IMR-90 (cell line): ENCODE measurements at regions not wholly inside any gene's neighbourhood (a gene's known extent, or its start where the extent isn't known, plus 50 kb on each side); places are given as distances from the start of the nearest gene placed in this dataset.

ENCODE experiments used
- ATAC-seq: fragments of 200-7000 bp; cut with Tn5 transposase; 2 replicates; pipeline ENCODE4 v1.9.1; 2020; ENCODE audit warnings: low read depth, mild to moderate bottlenecking, moderate library complexity
- BruUV-seq: library from RNA; stranded (reverse); fragments of 400-500 nt; replicated peaks from 2 replicates; lab custom pipeline; 2021; lab: Mats Ljungman, UMichigan
- CTCF ChIA-PET: fragments of 300-600 bp; formaldehyde crosslinking; extraction: SDS; loops from one replicate; lab custom pipeline; 2021; ENCODE audit warnings: antibody characterized with exemption; lab: Yijun Ruan, JAX
- POLR2A ChIA-PET: fragments of 300-600 bp; sonication (Branson Sonifier 250); formaldehyde crosslinking; loops from one replicate; lab custom pipeline; 2022; ENCODE audit warnings: antibody characterized with exemption; ENCODE audit not compliant: unreplicated experiment; lab: Charles Lee
- DNase-seq: peaks from one replicate; pipeline ENCODE4 v3.0.0; 2013
- H2AFZ ChIP-seq: replicated peaks from 2 replicates; pipeline ENCODE3; 2013; ENCODE audit warnings: low read length, mild to moderate bottlenecking; ENCODE audit not compliant: poor library complexity
- H2AK5ac ChIP-seq: 2 replicates; pipeline ENCODE4 v1.6.1; 2013; ENCODE audit warnings: low read depth, low read length, inconsistent platforms
- H2AK9ac ChIP-seq: replicated peaks from 2 replicates; pipeline ENCODE3; 2013; ENCODE audit warnings: mild to moderate bottlenecking, low read depth, low read length, moderate library complexity; ENCODE audit not compliant: poor library complexity
- H2BK120ac ChIP-seq: 2 replicates; pipeline ENCODE4 v1.6.1; 2013; ENCODE audit warnings: low read depth, low read length, inconsistent platforms
- H2BK15ac ChIP-seq: 3 replicates; pipeline ENCODE4 v1.6.1; 2013; ENCODE audit warnings: low read depth, low read length, inconsistent platforms
- H2BK20ac ChIP-seq: 2 replicates; pipeline ENCODE4 v1.6.1; 2013; ENCODE audit warnings: low read depth, mild to moderate bottlenecking, inconsistent platforms, low read length, moderate library complexity
- H2BK5ac ChIP-seq: 2 replicates; pipeline ENCODE4 v1.6.1; 2013; ENCODE audit warnings: mild to moderate bottlenecking, low read depth, low read length, inconsistent platforms; ENCODE audit not compliant: poor library complexity, severe bottlenecking
- H3K14ac ChIP-seq: replicated peaks from 2 replicates; pipeline ENCODE4 v1.6.1; 2013; ENCODE audit warnings: low read depth, low read length, inconsistent platforms
- H3K18ac ChIP-seq: 2 replicates; pipeline ENCODE4 v1.6.1; 2013; ENCODE audit warnings: low read depth, low read length, control low read depth
- H3K23ac ChIP-seq: 2 replicates; pipeline ENCODE4 v1.6.1; 2013; ENCODE audit warnings: low read depth, low read length, inconsistent platforms
- H3K27ac ChIP-seq: 2 replicates; pipeline ENCODE4 v1.5.1; 2013; ENCODE audit warnings: mild to moderate bottlenecking, control low read depth, low read length; ENCODE audit not compliant: insufficient read depth
- H3K27me3 ChIP-seq: 2 replicates; pipeline ENCODE4 v1.6.1; 2013; ENCODE audit warnings: low read length; ENCODE audit not compliant: control insufficient read depth, insufficient read depth
- H3K36me3 ChIP-seq: 2 replicates; pipeline ENCODE4 v1.6.1; 2013; ENCODE audit warnings: low read length, mixed read lengths; ENCODE audit not compliant: control insufficient read depth, insufficient read depth
- H3K4ac ChIP-seq: 2 replicates; pipeline ENCODE4 v1.6.1; 2013; ENCODE audit warnings: low read depth, low read length, inconsistent platforms
- H3K4me1 ChIP-seq: 2 replicates; pipeline ENCODE4 v1.6.1; 2013; ENCODE audit warnings: low read length, mixed read lengths; ENCODE audit not compliant: control insufficient read depth, insufficient read depth
- H3K4me2 ChIP-seq: 2 replicates; pipeline ENCODE4 v1.6.1; 2013; ENCODE audit warnings: low read depth, mild to moderate bottlenecking, control low read depth, low read length, moderate library complexity
- H3K4me3 ChIP-seq: 2 replicates; pipeline ENCODE4 v1.5.1; 2013; ENCODE audit warnings: low read depth, mild to moderate bottlenecking, control low read depth, low read length, moderate library complexity; ENCODE audit not compliant: insufficient read depth
- H3K56ac ChIP-seq: 2 replicates; pipeline ENCODE4 v1.6.1; 2013; ENCODE audit warnings: low read length, inconsistent platforms; ENCODE audit not compliant: insufficient read depth; ENCODE audit errors: extremely low read depth
- H3K79me1 ChIP-seq, 2 experiments: 2 replicates each; pipeline ENCODE4 v1.6.1; 2013; ENCODE audit warnings: low read length in 2 of 2, inconsistent platforms in 1 of 2, low read depth in 1 of 2
- H3K9ac ChIP-seq: 2 replicates; pipeline ENCODE4 v1.6.1; 2013; ENCODE audit warnings: low read depth, low read length, control low read depth
- H3K9me1 ChIP-seq: 2 replicates; pipeline ENCODE4 v1.6.1; 2013; ENCODE audit warnings: low read length, inconsistent platforms; ENCODE audit not compliant: insufficient read depth
- H3K9me3 ChIP-seq: 2 replicates; pipeline ENCODE4 v1.6.1; 2013; ENCODE audit warnings: low read length; ENCODE audit not compliant: control insufficient read depth, insufficient read depth
- H4K20me1 ChIP-seq: 2 replicates; pipeline ENCODE4 v1.6.1; 2013; ENCODE audit warnings: low read length, inconsistent platforms; ENCODE audit not compliant: insufficient read depth
- H4K5ac ChIP-seq: 2 replicates; pipeline ENCODE4 v1.6.1; 2013; ENCODE audit warnings: mild to moderate bottlenecking, low read depth, low read length, control low read depth
- H4K8ac ChIP-seq, 2 experiments: 2 replicates each; pipeline ENCODE4 v1.6.1; 2013; ENCODE audit warnings: low read depth in 2 of 2, low read length in 2 of 2, control low read depth in 1 of 2, inconsistent platforms in 1 of 2
- H4K91ac ChIP-seq: 2 replicates; pipeline ENCODE4 v1.6.1; 2013; ENCODE audit warnings: low read depth, low read length, inconsistent platforms; ENCODE audit not compliant: insufficient read depth
- BHLHE40 ChIP-seq: fragments of 150-350 bp; IDR thresholded peaks from 2 replicates; pipeline ENCODE4 v1.6.1; 2016; ENCODE audit warnings: mild to moderate bottlenecking, low read depth, low read length
- CEBPB ChIP-seq: IDR thresholded peaks from 2 replicates; pipeline ENCODE4 v1.6.1; 2012; ENCODE audit warnings: low read depth, low read length, improper control_type of control experiment
- CHD1 ChIP-seq: IDR thresholded peaks from 2 replicates; pipeline ENCODE4 v1.6.1; 2012; ENCODE audit warnings: low read depth, low read length, improper control_type of control experiment
- FOS ChIP-seq: fragments of 150-350 bp; IDR thresholded peaks from 2 replicates; pipeline ENCODE4 v1.6.1; 2016; ENCODE audit warnings: low read depth, low read length
- MAFK ChIP-seq: IDR thresholded peaks from 2 replicates; pipeline ENCODE4 v1.6.1; 2012; ENCODE audit warnings: low read depth, low read length, improper control_type of control experiment
- MAZ ChIP-seq: IDR thresholded peaks from 2 replicates; pipeline ENCODE4 v1.6.1; 2012; ENCODE audit warnings: low read depth, mild to moderate bottlenecking, low read length, improper control_type of control experiment, moderate library complexity, borderline replicate concordance
- MXI1 ChIP-seq: IDR thresholded peaks from 2 replicates; pipeline ENCODE4 v1.6.1; 2012; ENCODE audit warnings: low read depth, mild to moderate bottlenecking, low read length, moderate library complexity, borderline replicate concordance
- NFE2L2 ChIP-seq: fragments of 150-350 bp; IDR thresholded peaks from 2 replicates; pipeline ENCODE4 v1.6.1; 2016; ENCODE audit warnings: low read depth, mild to moderate bottlenecking, low read length
- POLR2A ChIP-seq: IDR thresholded peaks from 2 replicates; pipeline ENCODE4 v1.6.1; 2012; ENCODE audit warnings: mild to moderate bottlenecking, low read depth, low read length
- RAD21 ChIP-seq: IDR thresholded peaks from 2 replicates; pipeline ENCODE4 v1.6.1; 2012; ENCODE audit warnings: low read length, improper control_type of control experiment
- RCOR1 ChIP-seq: IDR thresholded peaks from 2 replicates; pipeline ENCODE4 v1.6.1; 2012; ENCODE audit warnings: mild to moderate bottlenecking, low read length, improper control_type of control experiment; ENCODE audit not compliant: insufficient replicate concordance
- RFX5 ChIP-seq: IDR thresholded peaks from 2 replicates; pipeline ENCODE4 v1.8.0; 2012; ENCODE audit warnings: low read depth, mild to moderate bottlenecking, low read length, moderate library complexity
- SMC3 ChIP-seq: fragments of 150-350 bp; IDR thresholded peaks from 2 replicates; pipeline ENCODE4 v1.6.1; 2016; ENCODE audit warnings: low read depth, mild to moderate bottlenecking, antibody characterized with exemption, low read length, moderate library complexity
- WGBS, 2 experiments: methylation state at CpG; one replicate each; pipeline versions ENCODE4 v1.1.5 to v1.1.7; 2013; ENCODE audit warnings: missing lambda C conversion rate in 2 of 2; ENCODE audit not compliant: insufficient read length in 1 of 2; ENCODE audit errors: extremely low coverage in 2 of 2; 5-methylcytosine and 5-hydroxymethylcytosine counted together
- dilution Hi-C: fragments of 300-500 bp; cut with HindIII; formaldehyde crosslinking; loops from one replicate; pipeline ENCODE4 v1.14.3; 2018; ENCODE audit warnings: low sequenced_read_pairs; ENCODE audit not compliant: unreplicated experiment
- in situ Hi-C: fragments of 300-500 bp; cut with MboI; formaldehyde crosslinking; loops from 3 replicates; pipeline ENCODE4 v1.14.3; 2019; ENCODE audit warnings: low sequenced_read_pairs, inconsistent platforms, mixed read lengths
- intact Hi-C: fragments of 100-400 bp; cut with micrococcal nuclease; formaldehyde crosslinking; loops from 2 replicates; pipeline ENCODE4 v1.10.0; 2022
- TF ChIP-seq, protein P1 (sequence below): fragments of 150-350 bp; IDR thresholded peaks from 2 replicates; pipeline ENCODE4 v1.6.1; 2017; ENCODE audit warnings: mild to moderate bottlenecking, antibody characterized with exemption, low read length, low read depth
- TF ChIP-seq, protein P2 (sequence below): conservative IDR thresholded peaks from 2 replicates; pipeline ENCODE4 v1.5.1; 2012; ENCODE audit warnings: mild to moderate bottlenecking, low read depth, low read length, improper control_type of control experiment
- TF ChIP-seq, protein P3 (sequence below): fragments of 150-350 bp; IDR thresholded peaks from 2 replicates; pipeline ENCODE4 v1.6.1; 2016; ENCODE audit warnings: low read depth, mild to moderate bottlenecking, low read length, moderate library complexity, borderline replicate concordance

DNA sequence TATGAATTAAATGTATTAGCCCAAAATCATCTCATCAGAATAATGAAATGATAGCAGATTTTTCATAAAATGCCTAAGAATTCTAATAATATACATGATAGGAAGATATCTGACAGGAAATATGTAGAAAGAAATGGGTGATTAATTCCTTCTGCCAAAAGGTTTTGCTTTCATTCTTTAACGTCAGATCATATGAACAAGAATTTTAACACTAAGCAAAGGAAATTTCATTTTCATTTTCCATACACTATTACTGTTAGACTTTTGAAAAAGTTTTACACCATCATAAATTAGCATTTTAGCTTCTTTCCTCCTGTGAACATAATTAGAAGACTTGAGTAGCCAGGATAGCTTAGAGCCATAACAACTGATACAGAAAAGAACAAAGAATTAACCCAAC, 1099.9 kb downstream of the NSUN3 start:
- no peak overlapping the region for H4K91ac ChIP-seq
- ChIA-PET CTCF (no interaction called here), POLR2A (no interaction called here)
- no peak overlapping the region for H2BK120ac ChIP-seq
- H3K4me2 ChIP-seq, result no peak overlapping the region
- no peak overlapping the region for H4K8ac ChIP-seq
- H3K79me1 ChIP-seq, result no peaks in the 10 kb centered on the region
- DNase-seq (no peak), ATAC-seq (no peak)
- H3K4me1 ChIP-seq, result no peaks in the 10 kb centered on the region
- TF ChIP-seq RCOR1 (no peak), RFX5 (no peak), CEBPB (no peak), POLR2A (no peak), RAD21 (no peak), MXI1 (no peak), MAFK (no peak), CHD1 (no peak), NFE2L2 (no peak), MAZ (no peak), BHLHE40 (no peak), SMC3 (no peak), FOS (no peak)
- TF ChIP-seq, protein P1, sequence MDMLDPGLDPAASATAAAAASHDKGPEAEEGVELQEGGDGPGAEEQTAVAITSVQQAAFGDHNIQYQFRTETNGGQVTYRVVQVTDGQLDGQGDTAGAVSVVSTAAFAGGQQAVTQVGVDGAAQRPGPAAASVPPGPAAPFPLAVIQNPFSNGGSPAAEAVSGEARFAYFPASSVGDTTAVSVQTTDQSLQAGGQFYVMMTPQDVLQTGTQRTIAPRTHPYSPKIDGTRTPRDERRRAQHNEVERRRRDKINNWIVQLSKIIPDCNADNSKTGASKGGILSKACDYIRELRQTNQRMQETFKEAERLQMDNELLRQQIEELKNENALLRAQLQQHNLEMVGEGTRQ, result no peak
- TF ChIP-seq, protein P2, sequence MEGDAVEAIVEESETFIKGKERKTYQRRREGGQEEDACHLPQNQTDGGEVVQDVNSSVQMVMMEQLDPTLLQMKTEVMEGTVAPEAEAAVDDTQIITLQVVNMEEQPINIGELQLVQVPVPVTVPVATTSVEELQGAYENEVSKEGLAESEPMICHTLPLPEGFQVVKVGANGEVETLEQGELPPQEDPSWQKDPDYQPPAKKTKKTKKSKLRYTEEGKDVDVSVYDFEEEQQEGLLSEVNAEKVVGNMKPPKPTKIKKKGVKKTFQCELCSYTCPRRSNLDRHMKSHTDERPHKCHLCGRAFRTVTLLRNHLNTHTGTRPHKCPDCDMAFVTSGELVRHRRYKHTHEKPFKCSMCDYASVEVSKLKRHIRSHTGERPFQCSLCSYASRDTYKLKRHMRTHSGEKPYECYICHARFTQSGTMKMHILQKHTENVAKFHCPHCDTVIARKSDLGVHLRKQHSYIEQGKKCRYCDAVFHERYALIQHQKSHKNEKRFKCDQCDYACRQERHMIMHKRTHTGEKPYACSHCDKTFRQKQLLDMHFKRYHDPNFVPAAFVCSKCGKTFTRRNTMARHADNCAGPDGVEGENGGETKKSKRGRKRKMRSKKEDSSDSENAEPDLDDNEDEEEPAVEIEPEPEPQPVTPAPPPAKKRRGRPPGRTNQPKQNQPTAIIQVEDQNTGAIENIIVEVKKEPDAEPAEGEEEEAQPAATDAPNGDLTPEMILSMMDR, result no peak
- TF ChIP-seq, protein P3, sequence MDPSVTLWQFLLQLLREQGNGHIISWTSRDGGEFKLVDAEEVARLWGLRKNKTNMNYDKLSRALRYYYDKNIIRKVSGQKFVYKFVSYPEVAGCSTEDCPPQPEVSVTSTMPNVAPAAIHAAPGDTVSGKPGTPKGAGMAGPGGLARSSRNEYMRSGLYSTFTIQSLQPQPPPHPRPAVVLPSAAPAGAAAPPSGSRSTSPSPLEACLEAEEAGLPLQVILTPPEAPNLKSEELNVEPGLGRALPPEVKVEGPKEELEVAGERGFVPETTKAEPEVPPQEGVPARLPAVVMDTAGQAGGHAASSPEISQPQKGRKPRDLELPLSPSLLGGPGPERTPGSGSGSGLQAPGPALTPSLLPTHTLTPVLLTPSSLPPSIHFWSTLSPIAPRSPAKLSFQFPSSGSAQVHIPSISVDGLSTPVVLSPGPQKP, result no peak
- H4K20me1 ChIP-seq, result no peaks in the 10 kb centered on the region
- no peak overlapping the region for H3K56ac ChIP-seq
- no peak overlapping the region for H2AK9ac ChIP-seq
- intact Hi-C loops (no loop called here), in situ Hi-C loops (no loop called here), dilution Hi-C loops (no loop called here)
- no peaks in the 10 kb centered on the region for H3K36me3 ChIP-seq
- no peak overlapping the region for H3K14ac ChIP-seq
- H4K5ac ChIP-seq, result no peak overlapping the region
- H3K27ac ChIP-seq, result no peak overlapping the region
- no peak overlapping the region for H3K18ac ChIP-seq
- BruUV-seq, result no TSS peak
- no peaks in the 10 kb centered on the region for H3K9me1 ChIP-seq
- WGBS, 2 experiments, result no CpG with 5 or more reads among the region's 1 CpG
- H3K4me3 ChIP-seq, result no peak overlapping the region
- H3K23ac ChIP-seq, result no peak overlapping the region
- H2BK20ac ChIP-seq, result no peak overlapping the region
- no peak overlapping the region for H2BK15ac ChIP-seq
- no peak overlapping the region for H2AFZ ChIP-seq
- no peak overlapping the region for H2AK5ac ChIP-seq
- H3K4ac ChIP-seq, result no peak overlapping the region
- H3K9me3 ChIP-seq, result no peaks in the 10 kb centered on the region
- H3K9ac ChIP-seq, result no peak overlapping the region
- no peak overlapping the region for H2BK5ac ChIP-seq
- no peaks in the 10 kb centered on the region for H3K27me3 ChIP-seq
